Left lung (tissue), 4 donors: ENCODE measurements at regions not wholly inside any gene's neighbourhood (a gene's known extent, or its start where the extent isn't known, plus 50 kb on each side); places are given as distances from the start of the nearest gene placed in this dataset.
"Not testable (repeated sequence)": the region's sequence is repeated elsewhere in the genome, so short reads cannot be mapped to it uniquely, and the experiment has no call there.

Source experiments
- ATAC-seq: fragments of 200-7000 bp; cut with Tn5 transposase; one replicate; pipeline ENCODE4 v1.9.1; 2020; ENCODE audit warnings: moderate library complexity
- DNase-seq, 4 donors: peaks; one replicate each; pipeline ENCODE4 v3.0.0-alpha.2; 2013 to 2020
- H3K27ac ChIP-seq, 2 donors: fragments of 200-600 bp; sonication (generic) in 1 of 2; one replicate each; pipeline versions ENCODE4 v1.5.0 to v1.8.0; 2020 to 2021
- H3K27me3 ChIP-seq, 2 donors: fragments of 200-600 bp; sonication (generic) in 1 of 2; one replicate each; pipeline versions ENCODE4 v1.5.0 to v1.8.0; 2020 to 2021
- H3K36me3 ChIP-seq, 2 donors: fragments of 200-600 bp; sonication (generic) in 1 of 2; one replicate each; pipeline versions ENCODE4 v1.5.0 to v1.8.0; 2020 to 2021
- H3K4me1 ChIP-seq, 2 donors: fragments of 200-600 bp; one replicate each; pipeline ENCODE4 v1.8.0; 2021
- H3K4me3 ChIP-seq, 2 donors: fragments of 200-600 bp; sonication (generic) in 1 of 2; one replicate each; pipeline versions ENCODE4 v1.5.0 to v1.8.0; 2020 to 2021; ENCODE audit warnings: mild to moderate bottlenecking in 1 of 2
- H3K9me3 ChIP-seq, 2 donors: fragments of 200-600 bp; sonication (generic) in 1 of 2; one replicate each; pipeline versions ENCODE4 v1.5.0 to v1.8.0; 2020 to 2021
- CTCF ChIP-seq, 2 donors: fragments of 200-600 bp; sonication (generic) in 1 of 2; IDR thresholded peaks; one replicate each; pipeline versions ENCODE4 v1.5.0 to v1.8.0; 2021; ENCODE audit warnings: antibody characterized with exemption in 2 of 2
- intact Hi-C, 2 donors: fragments of 100-400 bp; cut with DNase I; formaldehyde crosslinking; loops; one replicate each; pipeline versions ENCODE4 v1.11.2 to v1.14.2; 2022
- donor health status: DM: no; HTN: yes; CAD: no.
- donor health status: DM: no; HTN: no; CAD: no.

- no peak for TF ChIP-seq CTCF (IDR thresholded peaks at IDR 0.05)
- no peaks in the 10 kb centered on the region for H3K36me3 ChIP-seq
- ATAC-seq (no peak), DNase-seq (no peak)
- peaks cover 0 to 27% of the 10 kb centered on the region in 2 donors for H3K9me3 ChIP-seq
- intact Hi-C loops, result no loop called here
- H3K4me1 ChIP-seq, result no peaks in the 10 kb centered on the region
- no peaks in the 10 kb centered on the region for H3K27me3 ChIP-seq
- H3K27ac ChIP-seq, result no peak overlapping the region
- no peak overlapping the region for H3K4me3 ChIP-seq
Observed at GRCh38 chr15:26223720-26224119, 360.6 kb upstream of the ATP10A start.

- no peak overlapping the region for H3K4me3 ChIP-seq
- no peak for DNase-seq
- no peak overlapping the region for H3K27ac ChIP-seq
- peaks cover 0 to 20% of the 10 kb centered on the region in 2 donors for H3K9me3 ChIP-seq
- no peaks in the 10 kb centered on the region for H3K36me3 ChIP-seq
- no peaks in the 10 kb centered on the region for H3K4me1 ChIP-seq
- no peaks in the 10 kb centered on the region for H3K27me3 ChIP-seq
- TF ChIP-seq CTCF (IDR thresholded peaks at IDR 0.05), result no peak
- ATAC-seq, result no peak
- intact Hi-C loops, result no loop called here
Observed at GRCh38 chr15:26222781-26223180, 359.7 kb upstream of the ATP10A start.

GRCh38 chr15:26217043-26217442, 353.9 kb upstream of the ATP10A start:
- H3K27ac ChIP-seq, H3K36me3 ChIP-seq, DNase-seq, H3K9me3 ChIP-seq, intact Hi-C loops, H3K4me3 ChIP-seq, H3K27me3 ChIP-seq, H3K4me1 ChIP-seq, ATAC-seq: not testable (repeated sequence)

- no peak for DNase-seq
- no peak for TF ChIP-seq CTCF (IDR thresholded peaks at IDR 0.05)
Observed at GRCh38 chr15:26214290-26214689, 351.2 kb upstream of the ATP10A start.

GRCh38 chr15:26213427-26213826, 350.3 kb upstream of the ATP10A start:
- ATAC-seq, result no peak
- H3K36me3 ChIP-seq, result no peaks in the 10 kb centered on the region
- TF ChIP-seq CTCF (IDR thresholded peaks at IDR 0.05), result no peak
- no peaks in the 10 kb centered on the region for H3K27me3 ChIP-seq
- H3K4me1 ChIP-seq, result no peaks in the 10 kb centered on the region
- no peak overlapping the region for H3K27ac ChIP-seq
- intact Hi-C loops, result no loop called here
- no peak overlapping the region for H3K4me3 ChIP-seq
- peaks cover 0 to 4% of the 10 kb centered on the region in 2 donors for H3K9me3 ChIP-seq
- DNase-seq, result no peak

More at GRCh38 chr15:26214290-26214689, 351.2 kb upstream of the ATP10A start:
- Histone ChIP-seq H3K4me1 (no peaks in the 10 kb centered on the region), H3K9me3 (peaks cover 0 to 4% of the 10 kb centered on the region in 2 donors), H3K27ac (no peak overlapping the region), H3K27me3 (no peaks in the 10 kb centered on the region), H3K36me3 (no peaks in the 10 kb centered on the region), H3K4me3 (no peak overlapping the region)
- no peak for ATAC-seq
- intact Hi-C loops, result no loop called here

- DNase-seq (no peak), ATAC-seq (no peak)
- TF ChIP-seq CTCF (IDR thresholded peaks at IDR 0.05), result no peak
- H3K36me3 ChIP-seq, result no peaks in the 10 kb centered on the region
- H3K4me3 ChIP-seq, result no peak overlapping the region
- no peaks in the 10 kb centered on the region for H3K4me1 ChIP-seq
- no peaks in the 10 kb centered on the region for H3K27me3 ChIP-seq
- intact Hi-C loops, result no loop called here
- H3K9me3 ChIP-seq, result peaks cover 0 to 4% of the 10 kb centered on the region in 2 donors
- no peak overlapping the region for H3K27ac ChIP-seq
Observed at GRCh38 chr15:26212109-26212508, 349.0 kb upstream of the ATP10A start.
